ENCODE measurements at regions not wholly inside any gene's neighbourhood (a gene's known extent, or its start where the extent isn't known, plus 50 kb on each side); places are given as distances from the start of the nearest gene placed in this dataset.

DNA sequence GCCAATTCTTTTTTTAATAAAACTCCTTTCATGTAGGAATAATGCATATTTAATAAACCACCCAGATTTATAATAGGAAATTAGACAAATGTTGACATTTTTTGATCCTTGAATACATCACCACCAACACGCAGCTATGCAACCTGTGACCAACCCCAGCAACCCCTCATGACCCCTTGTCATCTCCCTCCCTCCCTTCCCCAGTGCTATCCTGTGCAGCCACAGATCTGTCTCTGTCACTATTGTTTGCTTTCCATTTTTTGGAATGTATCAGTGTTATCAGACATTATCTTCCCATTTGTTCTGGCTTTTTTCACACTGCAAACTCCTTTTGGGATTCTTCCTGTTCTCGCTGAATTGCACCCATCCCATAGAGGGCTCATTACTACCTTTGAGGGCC is 114.1 kb downstream of the VPREB1 start:
- Histone ChIP-seq H2AFZ (ENCODE audit: low read length) (no peak overlapping the region), H2AK5ac (ENCODE audit: insufficient read length, low read length) (no peak overlapping the region), H3K18ac (ENCODE audit: insufficient read length, low read depth, low read length) (no peak overlapping the region), H3K4me1 (ENCODE audit: insufficient read depth, low read length) (no peaks in the 10 kb centered on the region), H3K79me1 (ENCODE audit: insufficient read depth, low read depth, low read length, poor library complexity, severe bottlenecking) (no peaks in the 10 kb centered on the region), H2BK120ac (ENCODE audit: low read depth, low read length, poor library complexity, severe bottlenecking) (no peak overlapping the region), H3K14ac (ENCODE audit: insufficient read depth, low read length) (no peak overlapping the region), H3K23ac (ENCODE audit: insufficient read length, low read depth, low read length) (no peak overlapping the region), H3K4me2 (ENCODE audit: insufficient read depth, insufficient read length, low read length) (no peak overlapping the region), H4K8ac (replicated peaks; ENCODE audit: insufficient read length, low read depth, low read length) (no peak overlapping the region), H3K27ac (ENCODE audit: insufficient read length, low read depth, low read length) (no peak overlapping the region), H2BK15ac (ENCODE audit: low read depth, low read length) (no peak overlapping the region), H3K9ac (ENCODE audit: extremely low read depth, insufficient read length, low read length) (no peak overlapping the region), H3K56ac (ENCODE audit: insufficient read length, low read depth, low read length) (no peak overlapping the region), H3K9me3 (ENCODE audit: control insufficient read depth, low read depth, low read length) (no peaks in the 10 kb centered on the region), H3K23me2 (ENCODE audit: insufficient read length, low read depth, low read length, poor library complexity, severe bottlenecking) (no peaks in the 10 kb centered on the region), H4K20me1 (ENCODE audit: control insufficient read depth, insufficient read depth, insufficient read length) (no peaks in the 10 kb centered on the region), H3K4ac (ENCODE audit: low read depth, low read length) (no peak overlapping the region), H3K79me2 (ENCODE audit: insufficient read depth, low read length) (no peaks in the 10 kb centered on the region), H2BK5ac (ENCODE audit: insufficient read length, low read length) (no peak overlapping the region), H4K5ac (ENCODE audit: insufficient read length, low read depth, low read length) (no peak overlapping the region), H3K27me3 (ENCODE audit: insufficient read depth, low read length) (peaks cover 57% of the 10 kb centered on the region), H3T11ph (ENCODE audit: low read length) (no peak overlapping the region), H2BK20ac (ENCODE audit: low read depth, low read length, poor library complexity, severe bottlenecking) (no peak overlapping the region), H4K91ac (ENCODE audit: insufficient read length, low read depth, low read length) (no peak overlapping the region), H2BK12ac (ENCODE audit: insufficient read length, low read depth, low read length) (no peak overlapping the region)
- peaks cover 0 to 5% (median 0%) of the 10 kb centered on the region in 3 experiments; a peak in 2 of 7 replicates for H3K36me3 Mint-ChIP-seq (ENCODE audit: insufficient read depth in 1 of 3, low read depth in 3 of 3)
- H3K9me3 Mint-ChIP-seq, result peaks cover under 1 to 10% of the 10 kb centered on the region in 2 experiments; a peak in 2 of 5 replicates
- no peak for TF ChIP-seq CTCF (conservative IDR thresholded peaks at IDR 0.05)
- peaks cover 6% of the 10 kb centered on the region in 2 experiments; a peak in 3 of 4 replicates for H3K4me1 Mint-ChIP-seq
- no peak for DNase-seq
- H3K4me3 Mint-ChIP-seq, result no peak overlapping the region
- WGBS (ENCODE audit: extremely low coverage, insufficient read length, low lambda C conversion rate), result no CpG with 5 or more reads among the region's 2 CpGs
- H3K27me3 Mint-ChIP-seq (ENCODE audit: low read depth), result peaks cover 99% of the 10 kb centered on the region
- no peak overlapping the region for H3K27ac Mint-ChIP-seq
